Gastroesophageal sphincter (tissue), 4 donors: ENCODE measurements at regions not wholly inside any gene's neighbourhood (a gene's known extent, or its start where the extent isn't known, plus 50 kb on each side); places are given as distances from the start of the nearest gene placed in this dataset.

ENCODE experiments used
- ATAC-seq: fragments of 150-250 bp; one replicate; pipeline ENCODE4 v1.9.1; 2016; ENCODE audit warnings: mild to moderate bottlenecking, moderate library complexity
- H3K27ac ChIP-seq, 4 donors: fragments of 200-600 bp; sonication (generic) in 3 of 4; 1 replicate in 3 of 4; 2 replicates in 1 of 4; pipeline ENCODE4 v1.5.1; 2016 to 2019
- H3K27me3 ChIP-seq: fragments of 200-600 bp; sonication (generic); one replicate; pipeline ENCODE4 v1.5.1; 2019
- H3K36me3 ChIP-seq, 2 donors: fragments of 200-600 bp; sonication (generic); one replicate each; pipeline ENCODE4 v1.5.1; 2019; ENCODE audit warnings: control low read depth in 1 of 2
- H3K4me1 ChIP-seq, 3 donors: fragments of 200-600 bp; sonication (generic); 1 replicate in 2 of 3; 2 replicates in 1 of 3; pipeline ENCODE4 v1.5.1; 2016 to 2019; ENCODE audit warnings: control low read depth in 2 of 3
- H3K4me3 ChIP-seq, 2 donors: fragments of 200-600 bp; sonication (generic); one replicate each; pipeline ENCODE4 v1.5.1; 2019; ENCODE audit warnings: mild to moderate bottlenecking in 1 of 2, moderate library complexity in 1 of 2
- H3K9me3 ChIP-seq, 3 donors: fragments of 200-600 bp; sonication (generic); one replicate each; pipeline ENCODE4 v1.5.1; 2017 to 2019; ENCODE audit warnings: control low read depth in 2 of 3
- EP300 ChIP-seq: sonication (generic); formaldehyde crosslinking; IDR thresholded peaks from one replicate; pipeline ENCODE4 v1.6.1; 2017; ENCODE audit warnings: antibody characterized with exemption, mild to moderate bottlenecking
- POLR2A ChIP-seq, 2 donors: fragments of 450-650 bp; IDR thresholded peaks; one replicate each; pipeline ENCODE4 v1.6.1; 2017; ENCODE audit warnings: antibody characterized with exemption in 2 of 2, mild to moderate bottlenecking in 2 of 2, moderate library complexity in 1 of 2
- POLR2AphosphoS5 ChIP-seq: sonication (generic); formaldehyde crosslinking; IDR thresholded peaks from one replicate; pipeline ENCODE4 v1.6.1; 2017; ENCODE audit warnings: antibody characterized with exemption
- WGBS, 2 donors: methylation state at CpG; one replicate each; pipeline ENCODE4 v1.1.5; 2018; ENCODE audit warnings: low coverage in 1 of 2; 5-methylcytosine and 5-hydroxymethylcytosine counted together
- TF ChIP-seq, protein P1 (sequence below), 4 experiments: fragments of 200-600 bp in 2 of 4; fragments of 450-650 bp in 2 of 4; sonication (generic) in 1 of 4; IDR thresholded peaks; one replicate each; pipeline ENCODE4 v1.5.1; 2017 to 2019; ENCODE audit warnings: antibody characterized with exemption in 4 of 4, mild to moderate bottlenecking in 2 of 4, moderate library complexity in 2 of 4

DNA sequence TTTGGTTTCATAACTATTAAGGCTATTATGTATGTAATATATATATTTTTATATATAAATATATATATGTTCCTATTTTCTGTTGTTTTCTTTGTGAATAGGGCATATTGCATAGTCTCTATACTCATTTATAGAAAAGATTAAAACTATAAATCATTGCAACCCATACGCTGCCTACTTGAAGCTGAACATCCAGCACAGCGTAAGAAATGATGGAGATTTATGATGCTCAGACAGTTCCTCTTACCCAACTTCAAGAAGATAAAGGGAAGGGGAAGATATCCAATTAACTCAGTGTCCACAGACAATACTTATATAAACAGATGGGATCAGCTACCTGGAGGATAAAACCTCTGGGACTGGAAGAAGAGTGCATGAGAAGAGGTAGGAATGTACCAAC lies 791.7 kb downstream of the FAM181B start:
- WGBS, 2 donors = 48 to 51% methylated on average over 2 of the region's 2 CpGs
- no peaks in the 10 kb centered on the region for H3K36me3 ChIP-seq
- TF ChIP-seq POLR2A (IDR thresholded peaks at IDR 0.05) = no peak
- TF ChIP-seq, protein P1, sequence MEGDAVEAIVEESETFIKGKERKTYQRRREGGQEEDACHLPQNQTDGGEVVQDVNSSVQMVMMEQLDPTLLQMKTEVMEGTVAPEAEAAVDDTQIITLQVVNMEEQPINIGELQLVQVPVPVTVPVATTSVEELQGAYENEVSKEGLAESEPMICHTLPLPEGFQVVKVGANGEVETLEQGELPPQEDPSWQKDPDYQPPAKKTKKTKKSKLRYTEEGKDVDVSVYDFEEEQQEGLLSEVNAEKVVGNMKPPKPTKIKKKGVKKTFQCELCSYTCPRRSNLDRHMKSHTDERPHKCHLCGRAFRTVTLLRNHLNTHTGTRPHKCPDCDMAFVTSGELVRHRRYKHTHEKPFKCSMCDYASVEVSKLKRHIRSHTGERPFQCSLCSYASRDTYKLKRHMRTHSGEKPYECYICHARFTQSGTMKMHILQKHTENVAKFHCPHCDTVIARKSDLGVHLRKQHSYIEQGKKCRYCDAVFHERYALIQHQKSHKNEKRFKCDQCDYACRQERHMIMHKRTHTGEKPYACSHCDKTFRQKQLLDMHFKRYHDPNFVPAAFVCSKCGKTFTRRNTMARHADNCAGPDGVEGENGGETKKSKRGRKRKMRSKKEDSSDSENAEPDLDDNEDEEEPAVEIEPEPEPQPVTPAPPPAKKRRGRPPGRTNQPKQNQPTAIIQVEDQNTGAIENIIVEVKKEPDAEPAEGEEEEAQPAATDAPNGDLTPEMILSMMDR (IDR thresholded peaks at IDR 0.05) = no peak
- no peak for TF ChIP-seq EP300
- TF ChIP-seq POLR2AphosphoS5 = no peak
- no peak for ATAC-seq
- H3K27me3 ChIP-seq = no peaks in the 10 kb centered on the region
- no peak overlapping the region for H3K27ac ChIP-seq
- no peak overlapping the region for H3K4me3 ChIP-seq
- no peaks in the 10 kb centered on the region for H3K9me3 ChIP-seq
- no peaks in the 10 kb centered on the region for H3K4me1 ChIP-seq

DNA sequence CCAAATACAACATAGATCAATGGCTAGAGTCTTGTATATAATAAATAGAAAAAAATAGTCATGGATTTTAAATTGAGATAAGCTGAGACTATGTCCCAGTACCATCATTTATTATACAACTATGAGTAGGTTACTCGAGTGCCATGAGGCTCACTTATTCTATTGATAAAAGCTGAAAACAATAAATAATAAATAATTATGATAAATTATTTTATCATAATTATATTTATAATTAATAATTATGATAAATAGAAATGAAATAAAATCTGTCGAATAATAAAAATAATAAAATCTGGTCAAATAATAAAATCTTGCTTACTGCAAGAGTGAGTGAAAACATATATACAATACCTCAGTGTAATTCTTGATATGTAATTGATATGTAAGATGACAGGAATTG lies 801.4 kb downstream of the FAM181B start:
- Histone ChIP-seq H3K36me3 (no peaks in the 10 kb centered on the region), H3K4me3 (no peak overlapping the region), H3K9me3 (no peaks in the 10 kb centered on the region), H3K27me3 (no peaks in the 10 kb centered on the region), H3K27ac (no peak overlapping the region), H3K4me1 (no peaks in the 10 kb centered on the region)
- WGBS, 2 donors = 87 to 100% methylated on average over 2 of the region's 2 CpGs
- ATAC-seq = no peak
- no peak for TF ChIP-seq POLR2AphosphoS5

DNA sequence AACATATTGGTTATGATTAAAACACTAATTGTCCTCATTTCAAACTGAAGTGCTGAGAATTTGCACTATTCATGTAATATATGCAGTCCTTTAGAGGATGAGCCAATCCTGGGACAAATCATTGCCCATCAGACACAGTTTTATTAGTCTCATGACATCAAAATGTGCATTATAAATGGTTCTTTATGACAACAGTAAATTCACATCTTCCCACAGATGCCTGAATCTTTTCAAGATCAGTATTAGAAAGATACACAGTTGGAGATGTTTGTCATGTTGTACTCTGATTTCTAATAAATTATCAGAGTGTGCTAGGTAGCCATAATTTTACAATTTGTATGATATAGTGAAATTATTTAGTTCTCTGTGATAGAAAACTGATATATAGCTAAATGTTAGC lies 813.5 kb downstream of the FAM181B start:
- H3K36me3 ChIP-seq = no peaks in the 10 kb centered on the region
- H3K27ac ChIP-seq = no peak overlapping the region
- H3K9me3 ChIP-seq = no peaks in the 10 kb centered on the region
- no peak overlapping the region for H3K4me3 ChIP-seq
- no peak for ATAC-seq
- TF ChIP-seq POLR2AphosphoS5 (no peak), POLR2A (IDR thresholded peaks at IDR 0.05) (no peak), EP300 (no peak)
- TF ChIP-seq, protein P1 (IDR thresholded peaks at IDR 0.05) = no peak
- H3K4me1 ChIP-seq = no peaks in the 10 kb centered on the region
- H3K27me3 ChIP-seq = no peaks in the 10 kb centered on the region

DNA sequence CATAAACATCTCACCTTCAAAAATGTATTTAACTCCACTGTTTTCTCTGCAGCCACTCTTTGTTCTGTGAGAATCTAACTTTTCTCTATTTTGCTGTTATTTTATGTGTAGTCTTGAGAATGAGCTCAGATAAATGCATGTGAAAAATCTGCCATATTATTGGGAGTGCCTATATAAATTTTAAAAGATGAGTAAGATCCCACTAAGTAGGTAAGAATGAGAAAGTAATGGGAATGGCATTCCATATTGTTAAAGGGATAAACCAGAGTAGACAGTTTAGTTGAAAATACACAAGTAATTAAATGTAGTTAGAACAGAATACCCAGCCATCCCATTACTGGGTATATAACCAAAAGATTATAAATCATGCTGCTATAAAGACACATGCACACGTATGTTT lies 817.2 kb downstream of the FAM181B start:
- Histone ChIP-seq H3K9me3 (no peaks in the 10 kb centered on the region), H3K36me3 (no peaks in the 10 kb centered on the region), H3K27me3 (no peaks in the 10 kb centered on the region), H3K4me3 (no peak overlapping the region), H3K27ac (no peak overlapping the region), H3K4me1 (no peaks in the 10 kb centered on the region)
- no peak for TF ChIP-seq EP300
- TF ChIP-seq POLR2A (IDR thresholded peaks at IDR 0.05) = no peak
- TF ChIP-seq, protein P1 (IDR thresholded peaks at IDR 0.05) = no peak
- no peak for TF ChIP-seq POLR2AphosphoS5
- whole genome bisulfite sequencing, 2 donors = 81% methylated on average over 1 of the region's 1 CpG; no CpG with 5 or more reads in 1 of the 2 donors
- no peak for ATAC-seq

DNA sequence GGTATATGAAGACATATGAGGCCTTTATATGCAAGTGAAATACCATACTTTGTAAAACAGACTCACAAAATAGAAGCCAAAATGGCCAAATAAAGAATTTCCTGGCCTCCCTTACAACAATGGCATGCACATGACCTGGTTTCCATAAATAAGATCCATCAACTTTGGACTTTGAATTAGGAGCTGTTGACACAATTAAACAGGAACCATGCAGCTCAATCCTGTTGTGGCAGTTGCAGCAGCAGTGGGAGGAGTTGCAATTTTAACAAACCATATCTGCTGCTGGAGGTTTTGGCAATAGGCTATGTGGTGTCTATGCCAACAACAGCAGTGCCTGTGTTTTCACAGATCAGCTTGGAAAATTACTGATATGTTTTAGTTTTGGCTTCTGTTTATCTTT lies 818.6 kb downstream of the FAM181B start:
- Histone ChIP-seq H3K27me3 (no peaks in the 10 kb centered on the region), H3K9me3 (no peaks in the 10 kb centered on the region), H3K4me3 (no peak overlapping the region), H3K36me3 (no peaks in the 10 kb centered on the region), H3K27ac (no peak overlapping the region), H3K4me1 (no peaks in the 10 kb centered on the region)
- ATAC-seq = no peak
- TF ChIP-seq POLR2A (IDR thresholded peaks at IDR 0.05) = no peak
- TF ChIP-seq, protein P1 (IDR thresholded peaks at IDR 0.05) = no peak
- no peak for TF ChIP-seq EP300
- no peak for TF ChIP-seq POLR2AphosphoS5

DNA sequence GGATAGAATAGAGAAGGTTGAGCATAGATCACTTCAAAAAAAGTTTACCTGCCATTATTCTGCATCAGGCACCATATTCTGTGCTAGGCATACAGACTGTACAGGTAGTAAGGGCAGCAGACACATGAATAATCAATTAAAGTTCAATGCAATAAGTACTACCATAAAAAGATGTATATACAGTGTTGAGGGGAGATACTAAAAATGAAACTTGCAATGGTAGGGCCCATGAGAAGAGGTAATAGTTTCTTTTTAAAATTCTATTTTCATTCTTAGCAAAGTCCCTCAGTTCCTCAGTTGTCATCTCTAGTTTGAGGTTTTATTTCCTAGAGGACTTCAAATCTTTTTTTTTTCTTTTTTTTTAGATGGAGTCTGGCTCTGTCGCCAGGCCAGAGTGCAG lies 819.9 kb downstream of the FAM181B start:
- Histone ChIP-seq H3K27me3 (no peaks in the 10 kb centered on the region), H3K27ac (no peak overlapping the region), H3K4me1 (no peaks in the 10 kb centered on the region), H3K9me3 (no peaks in the 10 kb centered on the region), H3K4me3 (no peak overlapping the region), H3K36me3 (no peaks in the 10 kb centered on the region)
- 100% methylated on average over 1 of the region's 1 CpG; no CpG with 5 or more reads in 1 of the 2 donors for WGBS, 2 donors
- ATAC-seq = no peak
- TF ChIP-seq, protein P1 (IDR thresholded peaks at IDR 0.05) = no peak
- TF ChIP-seq EP300 = no peak
- TF ChIP-seq POLR2A (IDR thresholded peaks at IDR 0.05) = no peak
- no peak for TF ChIP-seq POLR2AphosphoS5
